PFSK-1 (cell line): ENCODE measurements at regions not wholly inside any gene's neighbourhood (a gene's known extent, or its start where the extent isn't known, plus 50 kb on each side); places are given as distances from the start of the nearest gene placed in this dataset.

Experiments used
- FOXP2 ChIP-seq: optimal IDR thresholded peaks from 2 replicates; pipeline ENCODE3; 2011; ENCODE audit warnings: borderline replicate concordance, control low read depth, inconsistent platforms; ENCODE audit not compliant: insufficient read depth; ENCODE audit errors: extremely low read length, extremely low read depth
- POLR2AphosphoS5 ChIP-seq: IDR thresholded peaks from 2 replicates; pipeline ENCODE4 v1.6.1; 2012; ENCODE audit warnings: low read depth, mild to moderate bottlenecking, control low read depth, low read length, moderate library complexity
- SIN3A ChIP-seq: IDR thresholded peaks from 2 replicates; pipeline ENCODE4 v1.6.1; 2012; ENCODE audit warnings: mild to moderate bottlenecking, low read length, moderate library complexity, borderline replicate concordance; ENCODE audit not compliant: insufficient read depth
- TAF1 ChIP-seq: IDR thresholded peaks from 2 replicates; pipeline ENCODE4 v1.6.1; 2012; ENCODE audit warnings: low read length, control low read depth, borderline replicate concordance; ENCODE audit not compliant: insufficient read depth
- TF ChIP-seq, protein P1 (sequence below), 2 experiments: IDR thresholded peaks; 2 replicates each; pipeline versions ENCODE4 v1.6.1 to v1.8.0; 2011 to 2012; ENCODE audit warnings: low read depth in 2 of 2, low read length in 2 of 2, control low read depth in 1 of 2, inconsistent platforms in 1 of 2, mild to moderate bottlenecking in 1 of 2, moderate library complexity in 1 of 2; ENCODE audit not compliant: insufficient read depth in 1 of 2

- no peak for TF ChIP-seq FOXP2
- no peak for TF ChIP-seq TAF1
- TF ChIP-seq, protein P1, sequence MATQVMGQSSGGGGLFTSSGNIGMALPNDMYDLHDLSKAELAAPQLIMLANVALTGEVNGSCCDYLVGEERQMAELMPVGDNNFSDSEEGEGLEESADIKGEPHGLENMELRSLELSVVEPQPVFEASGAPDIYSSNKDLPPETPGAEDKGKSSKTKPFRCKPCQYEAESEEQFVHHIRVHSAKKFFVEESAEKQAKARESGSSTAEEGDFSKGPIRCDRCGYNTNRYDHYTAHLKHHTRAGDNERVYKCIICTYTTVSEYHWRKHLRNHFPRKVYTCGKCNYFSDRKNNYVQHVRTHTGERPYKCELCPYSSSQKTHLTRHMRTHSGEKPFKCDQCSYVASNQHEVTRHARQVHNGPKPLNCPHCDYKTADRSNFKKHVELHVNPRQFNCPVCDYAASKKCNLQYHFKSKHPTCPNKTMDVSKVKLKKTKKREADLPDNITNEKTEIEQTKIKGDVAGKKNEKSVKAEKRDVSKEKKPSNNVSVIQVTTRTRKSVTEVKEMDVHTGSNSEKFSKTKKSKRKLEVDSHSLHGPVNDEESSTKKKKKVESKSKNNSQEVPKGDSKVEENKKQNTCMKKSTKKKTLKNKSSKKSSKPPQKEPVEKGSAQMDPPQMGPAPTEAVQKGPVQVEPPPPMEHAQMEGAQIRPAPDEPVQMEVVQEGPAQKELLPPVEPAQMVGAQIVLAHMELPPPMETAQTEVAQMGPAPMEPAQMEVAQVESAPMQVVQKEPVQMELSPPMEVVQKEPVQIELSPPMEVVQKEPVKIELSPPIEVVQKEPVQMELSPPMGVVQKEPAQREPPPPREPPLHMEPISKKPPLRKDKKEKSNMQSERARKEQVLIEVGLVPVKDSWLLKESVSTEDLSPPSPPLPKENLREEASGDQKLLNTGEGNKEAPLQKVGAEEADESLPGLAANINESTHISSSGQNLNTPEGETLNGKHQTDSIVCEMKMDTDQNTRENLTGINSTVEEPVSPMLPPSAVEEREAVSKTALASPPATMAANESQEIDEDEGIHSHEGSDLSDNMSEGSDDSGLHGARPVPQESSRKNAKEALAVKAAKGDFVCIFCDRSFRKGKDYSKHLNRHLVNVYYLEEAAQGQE (IDR thresholded peaks at IDR 0.05; ENCODE audit: insufficient read depth in 1 of 2, low read depth in 2 of 2, low read length in 2 of 2): no peak
- no peak for TF ChIP-seq SIN3A
- no peak for TF ChIP-seq POLR2AphosphoS5
These were observed 958.7 kb downstream of the BCL11A start for GRCh38 chr2:59594671-59595222.

GRCh38 chr2:59590798-59591197 is 962.7 kb downstream of the BCL11A start:
- TF ChIP-seq SIN3A: no peak

DNA sequence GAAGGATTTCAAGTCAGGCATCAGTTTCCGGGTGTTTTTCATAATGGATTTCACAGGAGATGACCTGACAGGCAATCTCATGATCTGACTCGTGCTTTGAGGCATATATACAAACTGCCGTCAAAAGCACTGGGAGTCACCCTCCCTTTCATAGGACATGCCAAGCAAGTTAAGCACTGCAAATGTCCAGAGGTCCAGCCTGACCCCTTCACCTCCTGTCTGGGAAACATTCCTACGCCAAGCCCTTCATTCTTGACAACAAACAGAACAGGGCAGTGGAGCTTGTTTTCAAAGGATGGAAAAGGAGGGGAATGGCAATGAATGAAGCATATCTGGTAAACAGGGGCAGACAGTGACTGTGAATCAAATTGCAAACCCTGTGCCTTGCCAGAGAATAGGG is 963.6 kb downstream of the BCL11A start:
- TF ChIP-seq POLR2AphosphoS5 (no peak), SIN3A (no peak), FOXP2 (no peak), TAF1 (no peak)
- TF ChIP-seq, protein P1 (IDR thresholded peaks at IDR 0.05; ENCODE audit: insufficient read depth in 1 of 2, low read depth in 2 of 2, low read length in 2 of 2): no peak

DNA sequence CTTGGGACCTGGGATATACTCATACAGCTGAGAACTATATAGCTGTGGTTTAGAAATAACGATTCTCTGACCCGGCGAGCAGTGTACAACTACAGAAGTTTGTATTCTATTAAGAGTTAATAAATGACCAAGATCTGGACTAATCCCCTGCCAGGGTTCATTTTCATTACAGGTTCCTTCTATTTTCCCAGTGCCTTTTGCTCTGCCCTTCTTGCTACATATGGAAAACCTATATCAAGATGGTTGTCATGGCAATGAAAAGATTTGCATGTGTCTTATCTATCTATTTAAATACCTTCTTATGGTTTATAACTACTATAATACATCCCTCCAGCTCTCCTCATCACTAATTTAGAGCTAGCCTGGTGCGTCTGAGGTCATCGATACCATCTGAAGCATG is 965.2 kb downstream of the BCL11A start:
- TF ChIP-seq, protein P1 (IDR thresholded peaks at IDR 0.05; ENCODE audit: insufficient read depth in 1 of 2, low read depth in 2 of 2, low read length in 2 of 2): no peak

DNA sequence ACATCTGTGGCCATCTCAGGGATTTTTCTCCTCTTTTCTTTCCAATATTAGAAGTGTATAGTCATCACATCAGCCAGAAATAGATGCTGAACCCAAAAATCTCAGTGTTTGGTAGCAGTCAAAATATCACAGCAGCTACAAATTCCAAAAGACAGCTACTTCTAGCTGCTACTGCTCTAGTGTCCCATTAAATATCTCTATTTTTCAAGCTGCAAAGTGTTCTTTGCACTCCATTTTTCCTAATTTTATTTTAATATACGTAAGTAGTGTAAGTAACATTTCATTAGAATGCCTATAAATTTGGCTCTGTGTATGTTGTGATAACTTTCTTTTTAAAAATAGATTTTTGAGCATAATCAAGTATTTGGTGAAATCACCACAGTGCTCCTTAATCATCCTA is 967.3 kb downstream of the BCL11A start:
- TF ChIP-seq, protein P1 (IDR thresholded peaks at IDR 0.05; ENCODE audit: insufficient read depth in 1 of 2, low read depth in 2 of 2, low read length in 2 of 2): no peak
- TF ChIP-seq SIN3A (no peak), POLR2AphosphoS5 (no peak), TAF1 (no peak), FOXP2 (no peak)
